ENCODE measurements at regions not wholly inside any gene's neighbourhood (a gene's known extent, or its start where the extent isn't known, plus 50 kb on each side); places are given as distances from the start of the nearest gene placed in this dataset.

GRCh38 chr1:88208389-88208788 lies 475.7 kb upstream of the PKN2 start:
- Histone ChIP-seq H3K27ac (ENCODE audit: insufficient read depth, low read length, poor library complexity, severe bottlenecking) (no peak overlapping the region), H3K9me3 (ENCODE audit: control insufficient read depth in 2 of 2, low read length in 2 of 2) (no peaks in the 10 kb centered on the region), H3K36me3 (ENCODE audit: control insufficient read depth, insufficient read depth, low read length) (no peaks in the 10 kb centered on the region), H3K4me3 (ENCODE audit: low read depth, low read length) (no peak overlapping the region), H3K4me1 (ENCODE audit: control insufficient read depth, insufficient read depth, low read length, poor library complexity, severe bottlenecking) (no peaks in the 10 kb centered on the region), H3K27me3 (ENCODE audit: control insufficient read depth, insufficient read depth, low read length) (no peaks in the 10 kb centered on the region)
- no peaks in the 10 kb centered on the region for H3K36me3 Mint-ChIP-seq
- peaks cover 0 to 8% (median 0%) of the 10 kb centered on the region in 4 donors for H3K4me1 Mint-ChIP-seq
- ATAC-seq (ENCODE audit: low read depth in 2 of 2) (no peak), DNase-seq (no peak)
- no peak overlapping the region for H3K27ac Mint-ChIP-seq
- no peak overlapping the region for H3K4me3 Mint-ChIP-seq
- no peaks in the 10 kb centered on the region for H3K27me3 Mint-ChIP-seq
- peaks cover 0 to 3% (median 0%) of the 10 kb centered on the region in 7 donors for H3K9me3 Mint-ChIP-seq

DNA sequence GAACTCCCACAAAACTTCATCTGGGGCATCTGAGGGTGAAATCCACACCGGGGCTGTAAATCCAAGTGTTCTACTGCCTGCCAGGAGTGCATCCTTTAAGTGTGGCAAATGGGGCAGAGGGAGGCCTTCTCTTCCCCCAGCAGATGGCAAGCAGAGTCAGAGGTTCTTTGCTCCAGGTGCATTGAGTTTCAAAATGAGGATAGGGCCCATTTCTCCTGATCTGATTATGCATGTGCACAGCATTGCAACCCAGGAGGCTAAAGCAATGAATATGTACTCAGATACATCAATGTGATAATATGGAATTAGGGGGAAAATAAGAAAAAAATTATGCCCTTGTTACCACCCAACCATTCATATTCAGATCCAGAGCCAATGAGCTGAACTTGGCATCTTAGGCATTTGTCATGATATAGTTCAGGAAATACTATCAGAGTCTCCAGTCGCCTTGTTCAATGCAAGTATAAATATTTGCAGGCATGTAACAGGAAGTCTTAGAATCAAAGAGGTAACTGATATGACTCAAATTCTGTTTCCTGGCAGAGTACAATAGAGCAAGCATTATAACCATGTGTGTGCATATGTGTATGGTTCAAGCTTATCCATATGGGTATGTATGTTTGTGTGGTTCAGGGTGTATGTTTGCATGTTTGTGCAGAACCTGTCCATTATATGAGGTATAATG lies 473.8 kb upstream of the PKN2 start:
- H3K27ac Mint-ChIP-seq = no peak overlapping the region
- ATAC-seq (ENCODE audit: low read depth in 2 of 2) = peak in 1 of 2 donors; percentile 11
- H3K4me3 Mint-ChIP-seq = no peak overlapping the region

DNA sequence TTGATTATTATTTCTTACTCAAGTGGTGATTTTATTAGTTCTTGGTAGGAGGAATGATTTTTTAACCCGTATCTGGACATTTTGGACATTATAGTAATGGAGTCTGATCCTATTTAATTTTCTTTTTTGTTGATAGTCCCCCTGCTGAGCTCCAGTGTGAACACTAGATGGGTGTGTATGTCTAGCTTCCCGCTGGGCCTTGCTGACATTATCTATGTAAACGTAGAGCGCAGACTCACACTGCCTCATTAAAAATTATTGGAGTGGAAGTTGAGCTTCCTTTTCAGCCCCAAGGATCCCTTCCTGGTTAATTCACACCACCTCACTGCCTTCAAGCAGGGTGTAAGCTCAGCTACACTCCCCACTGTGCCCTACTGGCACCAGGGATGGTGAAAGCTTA lies 467.6 kb upstream of the PKN2 start:
- no peaks in the 10 kb centered on the region for H3K36me3 Mint-ChIP-seq
- no peak overlapping the region for H3K4me3 Mint-ChIP-seq
- Histone ChIP-seq H3K27ac (ENCODE audit: insufficient read depth, low read length, poor library complexity, severe bottlenecking) (no peak overlapping the region), H3K4me1 (ENCODE audit: control insufficient read depth, insufficient read depth, low read length, poor library complexity, severe bottlenecking) (no peaks in the 10 kb centered on the region), H3K36me3 (ENCODE audit: control insufficient read depth, insufficient read depth, low read length) (no peaks in the 10 kb centered on the region), H3K4me3 (ENCODE audit: low read depth, low read length) (no peak overlapping the region), H3K27me3 (ENCODE audit: control insufficient read depth, insufficient read depth, low read length) (no peaks in the 10 kb centered on the region), H3K9me3 (ENCODE audit: control insufficient read depth in 2 of 2, low read length in 2 of 2) (no peaks in the 10 kb centered on the region)
- no peak for ATAC-seq (ENCODE audit: low read depth in 2 of 2)
- H3K9me3 Mint-ChIP-seq = peaks cover 0 to 3% (median 0%) of the 10 kb centered on the region in 7 donors
- peaks cover 0 to 4% (median 0%) of the 10 kb centered on the region in 4 donors for H3K4me1 Mint-ChIP-seq
- H3K27me3 Mint-ChIP-seq = peaks cover 9% of the 10 kb centered on the region
- H3K27ac Mint-ChIP-seq = no peak overlapping the region
- no peak for DNase-seq

More for the DNA sequence above, 473.8 kb upstream of the PKN2 start:
- H3K9me3 Mint-ChIP-seq = peaks cover 0 to 3% (median 0%) of the 10 kb centered on the region in 7 donors
- H3K27ac ChIP-seq (ENCODE audit: insufficient read depth, low read length, poor library complexity, severe bottlenecking) = no peak overlapping the region
- no peaks in the 10 kb centered on the region for H3K4me1 ChIP-seq (ENCODE audit: control insufficient read depth, insufficient read depth, low read length, poor library complexity, severe bottlenecking)
- DNase-seq = peak in 1 of 3 donors; percentile 6
- no peaks in the 10 kb centered on the region for H3K27me3 ChIP-seq (ENCODE audit: control insufficient read depth, insufficient read depth, low read length)
- peaks cover 0 to 8% (median 0%) of the 10 kb centered on the region in 4 donors for H3K4me1 Mint-ChIP-seq
- H3K4me3 ChIP-seq (ENCODE audit: low read depth, low read length) = no peak overlapping the region
- no peaks in the 10 kb centered on the region for H3K36me3 Mint-ChIP-seq
- no peaks in the 10 kb centered on the region for H3K9me3 ChIP-seq (ENCODE audit: control insufficient read depth in 2 of 2, low read length in 2 of 2)
- H3K27me3 Mint-ChIP-seq = no peaks in the 10 kb centered on the region
- H3K36me3 ChIP-seq (ENCODE audit: control insufficient read depth, insufficient read depth, low read length) = no peaks in the 10 kb centered on the region

GRCh38 chr1:88217386-88217785 lies 466.7 kb upstream of the PKN2 start:
- Histone ChIP-seq H3K27ac (ENCODE audit: insufficient read depth, low read length, poor library complexity, severe bottlenecking) (no peak overlapping the region), H3K4me1 (ENCODE audit: control insufficient read depth, insufficient read depth, low read length, poor library complexity, severe bottlenecking) (no peaks in the 10 kb centered on the region), H3K9me3 (ENCODE audit: control insufficient read depth in 2 of 2, low read length in 2 of 2) (no peaks in the 10 kb centered on the region), H3K4me3 (ENCODE audit: low read depth, low read length) (no peak overlapping the region), H3K27me3 (ENCODE audit: control insufficient read depth, insufficient read depth, low read length) (no peaks in the 10 kb centered on the region), H3K36me3 (ENCODE audit: control insufficient read depth, insufficient read depth, low read length) (no peaks in the 10 kb centered on the region)
- DNase-seq (no peak), ATAC-seq (ENCODE audit: low read depth in 2 of 2) (no peak)
- H3K4me1 Mint-ChIP-seq = peaks cover 0 to 4% (median 0%) of the 10 kb centered on the region in 4 donors
- peaks cover 9% of the 10 kb centered on the region for H3K27me3 Mint-ChIP-seq
- no peaks in the 10 kb centered on the region for H3K36me3 Mint-ChIP-seq
- H3K4me3 Mint-ChIP-seq = no peak overlapping the region
- no peak overlapping the region for H3K27ac Mint-ChIP-seq
- peaks cover 0 to 2% (median 0%) of the 10 kb centered on the region in 7 donors for H3K9me3 Mint-ChIP-seq

- Histone ChIP-seq H3K27ac (ENCODE audit: insufficient read depth, low read length, poor library complexity, severe bottlenecking) (no peak overlapping the region), H3K27me3 (ENCODE audit: control insufficient read depth, insufficient read depth, low read length) (no peaks in the 10 kb centered on the region), H3K4me3 (ENCODE audit: low read depth, low read length) (no peak overlapping the region), H3K36me3 (ENCODE audit: control insufficient read depth, insufficient read depth, low read length) (no peaks in the 10 kb centered on the region), H3K4me1 (ENCODE audit: control insufficient read depth, insufficient read depth, low read length, poor library complexity, severe bottlenecking) (no peaks in the 10 kb centered on the region), H3K9me3 (ENCODE audit: control insufficient read depth in 2 of 2, low read length in 2 of 2) (no peaks in the 10 kb centered on the region)
- Mint-ChIP-seq H3K36me3 (no peaks in the 10 kb centered on the region), H3K27me3 (peaks cover 9% of the 10 kb centered on the region), H3K4me3 (no peak overlapping the region), H3K9me3 (peaks cover 0 to 2% (median 0%) of the 10 kb centered on the region in 7 donors), H3K27ac (no peak overlapping the region), H3K4me1 (peaks cover 0 to 4% (median 0%) of the 10 kb centered on the region in 4 donors)
- no peak for ATAC-seq (ENCODE audit: low read depth in 2 of 2)
- no peak for DNase-seq
These were observed 464.6 kb upstream of the PKN2 start for GRCh38 chr1:88219521-88219920.

- Histone ChIP-seq H3K36me3 (ENCODE audit: control insufficient read depth, insufficient read depth, low read length) (no peaks in the 10 kb centered on the region), H3K27me3 (ENCODE audit: control insufficient read depth, insufficient read depth, low read length) (no peaks in the 10 kb centered on the region), H3K4me3 (ENCODE audit: low read depth, low read length) (no peak overlapping the region), H3K27ac (ENCODE audit: insufficient read depth, low read length, poor library complexity, severe bottlenecking) (no peak overlapping the region), H3K9me3 (ENCODE audit: control insufficient read depth in 2 of 2, low read length in 2 of 2) (no peaks in the 10 kb centered on the region), H3K4me1 (ENCODE audit: control insufficient read depth, insufficient read depth, low read length, poor library complexity, severe bottlenecking) (no peaks in the 10 kb centered on the region)
- Mint-ChIP-seq H3K9me3 (no peaks in the 10 kb centered on the region), H3K27me3 (peaks cover 9% of the 10 kb centered on the region), H3K4me1 (peaks cover 0 to 2% (median 0%) of the 10 kb centered on the region in 4 donors), H3K4me3 (no peak overlapping the region), H3K27ac (no peak overlapping the region), H3K36me3 (no peaks in the 10 kb centered on the region)
- ATAC-seq (ENCODE audit: low read depth in 2 of 2) = no peak
- no peak for DNase-seq
These were observed 462.7 kb upstream of the PKN2 start for GRCh38 chr1:88221411-88221810.

DNA sequence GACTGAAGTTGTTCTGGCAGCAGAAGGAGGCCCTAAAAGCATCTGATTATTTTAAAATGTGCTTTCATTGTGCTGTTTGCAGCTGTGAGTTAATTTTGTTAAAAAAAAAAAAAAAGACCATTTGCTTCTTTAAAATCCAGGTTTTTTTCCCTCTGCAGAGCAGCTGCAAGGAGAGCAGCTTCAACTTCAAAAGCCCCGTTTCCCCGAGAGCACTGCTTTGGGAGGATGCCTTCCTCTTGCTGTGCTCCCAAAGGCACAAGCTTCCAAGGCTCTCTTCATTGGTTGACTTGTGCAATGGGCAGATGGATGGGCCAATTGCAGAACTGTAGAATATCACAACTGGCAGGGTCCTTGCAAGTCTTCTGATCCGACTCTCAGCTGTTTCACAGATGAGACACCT lies 459.2 kb upstream of the PKN2 start:
- H3K4me3 ChIP-seq (ENCODE audit: low read depth, low read length) = no peak overlapping the region
- H3K9me3 ChIP-seq (ENCODE audit: control insufficient read depth in 2 of 2, low read length in 2 of 2) = no peaks in the 10 kb centered on the region
- H3K27ac ChIP-seq (ENCODE audit: insufficient read depth, low read length, poor library complexity, severe bottlenecking) = no peak overlapping the region
- Mint-ChIP-seq H3K4me3 (no peak overlapping the region), H3K27me3 (no peaks in the 10 kb centered on the region), H3K4me1 (no peaks in the 10 kb centered on the region), H3K27ac (no peak overlapping the region), H3K36me3 (no peaks in the 10 kb centered on the region), H3K9me3 (no peaks in the 10 kb centered on the region)
- DNase-seq (no peak), ATAC-seq (ENCODE audit: low read depth in 2 of 2) (no peak)
- no peaks in the 10 kb centered on the region for H3K27me3 ChIP-seq (ENCODE audit: control insufficient read depth, insufficient read depth, low read length)
- H3K4me1 ChIP-seq (ENCODE audit: control insufficient read depth, insufficient read depth, low read length, poor library complexity, severe bottlenecking) = no peaks in the 10 kb centered on the region
- H3K36me3 ChIP-seq (ENCODE audit: control insufficient read depth, insufficient read depth, low read length) = no peaks in the 10 kb centered on the region

GRCh38 chr1:88228114-88228513 lies 456.0 kb upstream of the PKN2 start:
- Mint-ChIP-seq H3K9me3 (peaks cover 0 to under 1% (median 0%) of the 10 kb centered on the region in 7 donors), H3K27me3 (no peaks in the 10 kb centered on the region), H3K27ac (no peak overlapping the region), H3K36me3 (no peaks in the 10 kb centered on the region), H3K4me3 (no peak overlapping the region), H3K4me1 (no peaks in the 10 kb centered on the region)
- H3K27me3 ChIP-seq (ENCODE audit: control insufficient read depth, insufficient read depth, low read length) = no peaks in the 10 kb centered on the region
- H3K36me3 ChIP-seq (ENCODE audit: control insufficient read depth, insufficient read depth, low read length) = no peaks in the 10 kb centered on the region
- no peak overlapping the region for H3K4me3 ChIP-seq (ENCODE audit: low read depth, low read length)
- no peaks in the 10 kb centered on the region for H3K4me1 ChIP-seq (ENCODE audit: control insufficient read depth, insufficient read depth, low read length, poor library complexity, severe bottlenecking)
- no peaks in the 10 kb centered on the region for H3K9me3 ChIP-seq (ENCODE audit: control insufficient read depth in 2 of 2, low read length in 2 of 2)
- DNase-seq (no peak), ATAC-seq (ENCODE audit: low read depth in 2 of 2) (no peak)
- no peak overlapping the region for H3K27ac ChIP-seq (ENCODE audit: insufficient read depth, low read length, poor library complexity, severe bottlenecking)

All from CD4-positive, CD25-positive, alpha-beta regulatory T cell (primary cell).